Uterus (tissue), 2 donors: ENCODE measurements at regions not wholly inside any gene's neighbourhood (a gene's known extent, or its start where the extent isn't known, plus 50 kb on each side); places are given as distances from the start of the nearest gene placed in this dataset.

Source experiments
- CTCF ChIP-seq, 4 experiments: fragments of 200-600 bp in 2 of 4; fragments of 450-650 bp in 2 of 4; sonication (generic) in 2 of 4; IDR thresholded peaks; one replicate each; pipeline ENCODE4 v1.5.1; 2016 to 2019; ENCODE audit warnings: antibody characterized with exemption in 4 of 4, mild to moderate bottlenecking in 2 of 4, moderate library complexity in 1 of 4
- POLR2A ChIP-seq, 2 donors: fragments of 450-650 bp; IDR thresholded peaks; one replicate each; pipeline ENCODE4 v1.6.1; 2016; ENCODE audit warnings: antibody characterized with exemption in 2 of 2, mild to moderate bottlenecking in 1 of 2, moderate library complexity in 1 of 2

GRCh38 chr3:177694951-177695350 lies 497.7 kb upstream of the TBL1XR1 start:
- no peak for TF ChIP-seq CTCF (IDR thresholded peaks at IDR 0.05)
- no peak for TF ChIP-seq POLR2A (IDR thresholded peaks at IDR 0.05)
